ENCODE measurements at regions not wholly inside any gene's neighbourhood (a gene's known extent, or its start where the extent isn't known, plus 50 kb on each side); places are given as distances from the start of the nearest gene placed in this dataset.

DNA sequence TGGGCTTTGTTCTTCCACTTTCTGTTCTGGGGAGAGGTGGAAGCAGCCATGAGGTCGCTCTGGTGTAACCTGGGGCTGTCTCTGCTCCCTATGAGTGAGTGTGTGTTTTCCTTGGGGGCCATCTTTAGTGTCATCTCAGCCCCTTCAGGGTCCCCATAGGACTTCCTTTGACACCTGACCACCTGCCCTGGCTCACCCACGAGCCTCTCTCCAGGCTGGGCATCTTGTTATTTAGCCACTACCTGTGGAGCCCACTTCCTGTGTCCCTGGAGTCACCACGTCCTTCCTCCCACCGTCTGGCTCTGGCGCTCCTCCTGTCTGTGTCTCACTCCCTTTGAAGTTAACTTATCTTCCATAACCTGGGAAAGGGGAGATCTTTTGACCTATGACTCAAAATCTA is 176.0 kb downstream of the UXS1 start:
- TF ChIP-seq, protein P1, sequence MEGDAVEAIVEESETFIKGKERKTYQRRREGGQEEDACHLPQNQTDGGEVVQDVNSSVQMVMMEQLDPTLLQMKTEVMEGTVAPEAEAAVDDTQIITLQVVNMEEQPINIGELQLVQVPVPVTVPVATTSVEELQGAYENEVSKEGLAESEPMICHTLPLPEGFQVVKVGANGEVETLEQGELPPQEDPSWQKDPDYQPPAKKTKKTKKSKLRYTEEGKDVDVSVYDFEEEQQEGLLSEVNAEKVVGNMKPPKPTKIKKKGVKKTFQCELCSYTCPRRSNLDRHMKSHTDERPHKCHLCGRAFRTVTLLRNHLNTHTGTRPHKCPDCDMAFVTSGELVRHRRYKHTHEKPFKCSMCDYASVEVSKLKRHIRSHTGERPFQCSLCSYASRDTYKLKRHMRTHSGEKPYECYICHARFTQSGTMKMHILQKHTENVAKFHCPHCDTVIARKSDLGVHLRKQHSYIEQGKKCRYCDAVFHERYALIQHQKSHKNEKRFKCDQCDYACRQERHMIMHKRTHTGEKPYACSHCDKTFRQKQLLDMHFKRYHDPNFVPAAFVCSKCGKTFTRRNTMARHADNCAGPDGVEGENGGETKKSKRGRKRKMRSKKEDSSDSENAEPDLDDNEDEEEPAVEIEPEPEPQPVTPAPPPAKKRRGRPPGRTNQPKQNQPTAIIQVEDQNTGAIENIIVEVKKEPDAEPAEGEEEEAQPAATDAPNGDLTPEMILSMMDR (IDR thresholded peaks at IDR 0.05), result no peak
- TF ChIP-seq POLR2AphosphoS5 (IDR thresholded peaks at IDR 0.05; ENCODE audit: insufficient read depth in 1 of 2, low read depth in 1 of 2) (no peak), POLR2A (IDR thresholded peaks at IDR 0.05) (no peak)
